Non-pigmented ciliary epithelial cell (primary cell): ENCODE measurements at regions not wholly inside any gene's neighbourhood (a gene's known extent, or its start where the extent isn't known, plus 50 kb on each side); places are given as distances from the start of the nearest gene placed in this dataset.
"Not testable (repeated sequence)": the region's sequence is repeated elsewhere in the genome, so short reads cannot be mapped to it uniquely, and the experiment has no call there.

Experiments used
- DNase-seq: peaks from one replicate; pipeline ENCODE4 v3.0.0-alpha.2; 2010; ENCODE audit warnings: low read depth

DNA sequence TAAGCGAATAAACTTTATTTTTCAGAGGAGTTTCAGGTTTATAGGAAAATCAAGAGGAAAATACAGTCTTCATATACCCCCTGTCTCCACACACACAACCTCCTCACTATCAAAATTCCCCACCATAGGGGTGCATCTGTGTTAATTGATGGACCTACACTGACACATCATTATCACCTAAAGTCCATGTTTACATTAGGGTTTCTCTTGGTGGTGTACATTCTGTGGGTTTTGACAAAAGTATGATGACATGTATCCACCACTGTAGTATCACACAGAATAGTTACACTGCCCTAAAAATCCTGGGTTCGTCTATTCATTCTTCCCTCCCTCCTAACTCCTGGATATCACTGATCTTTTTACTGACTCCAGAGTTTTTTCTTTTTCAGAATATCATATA, 654.2 kb downstream of the UQCRFS1 start:
- no peak for DNase-seq

DNA sequence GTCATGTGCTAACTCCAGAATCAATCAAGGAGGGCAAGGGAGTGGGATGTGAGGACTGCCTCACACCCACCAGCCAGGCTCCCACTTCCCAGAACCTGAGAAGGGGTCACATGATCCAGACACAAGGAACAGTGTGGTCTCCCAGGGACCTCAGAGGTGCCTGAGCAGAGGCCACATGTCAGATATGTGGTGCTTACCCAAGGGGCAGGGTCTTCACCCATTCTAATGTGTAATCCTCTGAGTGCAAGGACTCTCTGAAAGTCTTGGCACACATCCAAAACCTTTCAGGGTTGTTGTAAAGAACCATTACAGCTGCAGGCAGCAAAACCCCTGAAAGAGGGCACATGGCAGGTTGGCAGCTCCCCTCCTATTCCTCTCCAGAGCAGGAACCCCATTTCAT, 656.6 kb downstream of the UQCRFS1 start:
- DNase-seq, result no peak

DNA sequence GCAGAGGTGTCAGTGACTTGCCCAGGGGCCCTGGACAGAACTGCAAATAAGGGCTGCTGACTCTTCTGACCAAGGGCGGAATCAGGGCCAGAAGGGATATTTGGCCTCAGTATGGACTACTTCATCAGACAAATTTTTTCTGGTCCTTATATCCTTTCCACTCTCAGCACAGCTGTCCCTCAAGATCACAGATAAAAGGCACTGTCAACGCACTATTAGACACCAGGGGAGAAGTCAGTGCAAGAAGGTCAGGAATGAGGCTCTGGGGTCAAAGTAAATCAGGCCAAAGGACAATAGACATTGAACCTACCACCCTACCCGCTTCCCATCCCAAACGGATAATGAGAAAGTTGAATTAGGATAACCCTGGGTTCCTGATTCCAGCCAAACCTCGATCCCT, 657.6 kb downstream of the UQCRFS1 start:
- DNase-seq, result no peak

DNA sequence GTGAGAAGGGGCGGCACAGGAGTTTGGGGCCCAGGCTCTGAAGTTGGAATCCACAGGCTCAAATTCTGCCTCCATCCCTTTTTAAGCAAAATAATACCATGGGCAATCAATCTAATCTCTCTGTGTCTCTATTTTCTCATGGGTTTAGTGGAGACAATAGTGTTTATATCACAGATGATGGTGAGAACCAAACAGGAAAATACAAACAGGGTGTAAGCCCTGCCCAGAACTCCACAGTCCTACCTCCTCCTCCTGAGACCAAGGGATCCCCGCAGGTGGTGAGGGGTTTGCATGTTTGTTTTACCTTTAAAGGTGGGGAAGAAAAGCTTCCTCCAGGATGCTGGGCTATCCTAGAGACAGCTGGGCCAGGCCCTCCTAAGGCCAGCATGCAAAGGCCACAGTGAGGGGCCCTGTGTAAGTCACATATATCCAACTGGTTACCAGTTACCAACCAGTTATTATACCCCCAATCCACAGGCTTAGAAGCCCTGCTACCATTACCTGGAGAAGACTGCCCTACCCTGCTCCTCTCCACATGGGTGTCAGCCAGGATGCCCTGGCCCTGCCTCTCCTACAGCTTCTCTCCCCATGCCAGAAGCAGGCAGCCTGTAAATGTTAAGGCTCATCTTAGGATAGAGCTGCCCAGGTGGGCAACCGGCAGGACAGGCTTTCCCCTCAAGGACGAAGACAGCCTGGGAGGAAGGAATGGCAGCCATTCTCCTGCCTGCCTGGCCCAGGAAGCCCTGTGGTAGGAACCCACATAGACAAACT, 658.4 kb downstream of the UQCRFS1 start:
- DNase-seq, result no peak

DNA sequence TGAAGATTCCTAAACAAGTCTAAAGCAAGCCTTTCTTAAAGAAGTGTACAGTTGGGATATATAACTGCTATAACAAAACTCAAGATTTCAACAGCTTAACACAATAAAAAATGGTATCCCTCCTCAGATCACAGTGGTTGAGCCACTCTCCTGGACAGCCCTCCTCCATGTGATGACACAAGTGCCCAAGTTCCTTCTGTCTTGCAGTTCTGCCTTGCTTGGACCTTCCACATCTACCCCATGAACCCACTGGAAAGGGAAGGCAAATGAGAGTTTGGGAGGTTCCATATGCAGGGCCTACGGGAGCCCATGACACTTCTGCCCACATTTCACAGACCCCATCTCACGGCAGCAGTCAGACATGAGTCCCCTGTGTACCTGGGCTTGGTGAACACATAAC, 659.2 kb downstream of the UQCRFS1 start:
- DNase-seq, result no peak

DNA sequence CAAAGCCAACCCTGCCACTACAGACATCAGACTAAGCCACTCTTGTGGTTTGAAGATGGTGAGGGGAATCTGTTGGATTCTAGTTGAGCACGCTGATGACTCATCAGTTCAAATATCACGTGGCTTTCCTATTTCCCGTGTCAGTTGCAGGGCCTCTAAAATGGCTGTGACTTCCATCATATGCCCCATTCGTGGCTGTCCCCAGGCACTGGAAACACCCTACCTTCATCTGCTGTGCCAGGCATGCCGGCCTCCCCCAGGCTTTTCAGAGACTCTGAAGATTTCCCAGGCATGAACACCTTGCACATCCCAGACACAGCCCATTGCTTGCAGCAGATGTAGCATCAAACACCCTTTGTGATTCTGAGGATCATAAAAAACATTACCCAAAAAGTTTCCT, 659.9 kb downstream of the UQCRFS1 start:
- DNase-seq, result no peak

DNA sequence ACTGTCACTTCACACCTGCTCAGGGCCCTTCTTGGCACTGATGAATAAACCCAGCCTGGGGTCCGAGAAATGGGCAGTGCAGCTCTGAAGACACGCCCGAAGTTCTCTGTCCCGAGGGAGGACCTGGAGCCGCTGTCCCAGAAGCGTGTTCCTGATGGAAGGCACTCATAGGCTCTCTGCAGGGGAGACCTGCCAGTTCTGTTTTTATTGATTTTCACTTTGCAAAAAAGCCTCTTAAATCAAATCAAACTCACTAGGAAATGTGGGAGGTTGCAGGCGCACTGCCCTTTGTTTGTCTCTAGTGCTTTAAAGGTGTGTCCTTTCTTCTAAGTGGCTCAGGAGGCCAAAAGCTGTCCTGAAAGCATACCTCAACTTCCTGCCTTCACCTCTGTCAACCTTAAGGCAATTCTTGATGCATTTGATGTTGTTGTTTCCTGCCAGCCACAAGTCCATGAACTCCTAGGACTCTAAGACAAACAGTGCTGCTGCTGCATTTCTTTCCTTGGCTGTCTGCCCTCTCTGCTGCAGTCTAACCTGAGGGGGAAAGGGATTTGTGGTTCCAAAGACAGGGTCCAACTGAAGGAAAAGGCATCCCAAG, 663.2 kb downstream of the UQCRFS1 start:
- DNase-seq, result no peak

DNA sequence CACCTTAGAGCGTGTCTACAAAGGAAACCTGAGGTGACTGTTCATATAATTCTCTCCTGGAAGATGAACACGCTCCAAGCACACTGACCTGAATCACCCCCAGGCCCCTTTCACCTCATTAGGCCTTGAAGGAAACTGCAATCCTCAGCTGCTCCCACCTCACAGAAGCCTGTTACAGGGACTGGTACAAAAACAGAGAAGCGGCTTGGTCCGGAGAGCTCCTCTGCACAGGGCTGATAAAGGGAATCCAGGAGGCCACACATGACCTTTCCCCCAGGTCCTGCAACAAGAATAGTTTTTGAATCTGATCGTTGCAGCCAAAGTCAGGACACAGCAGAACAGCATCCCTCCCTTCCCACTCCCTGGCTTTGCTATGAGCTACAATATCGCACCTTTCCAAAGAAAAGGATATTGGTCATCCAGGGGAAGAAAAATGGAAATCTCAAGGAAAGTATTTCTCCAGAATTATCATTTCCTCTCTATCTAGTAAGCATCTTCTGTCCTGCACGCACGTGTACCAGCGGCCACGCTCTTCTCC, 666.7 kb downstream of the UQCRFS1 start:
- DNase-seq, result no peak

DNA sequence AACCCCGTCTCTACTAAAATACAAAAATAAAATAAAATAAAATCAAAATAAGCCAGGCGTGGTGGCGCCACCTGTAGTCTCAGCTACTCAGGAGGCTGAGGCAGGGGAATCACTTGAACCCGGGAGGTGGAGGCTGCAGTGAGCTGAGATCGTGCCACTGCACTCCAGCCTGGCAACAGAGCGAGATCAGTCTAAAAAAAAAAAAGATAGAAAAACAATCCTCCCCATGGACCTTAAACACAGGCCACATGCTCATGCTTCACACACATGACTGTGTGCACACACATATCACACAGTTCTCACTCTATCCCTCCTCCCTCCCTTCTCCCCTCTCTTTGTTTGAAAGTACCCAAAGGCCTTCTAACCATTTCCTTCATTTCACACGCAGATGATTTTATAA, 667.6 kb downstream of the UQCRFS1 start:
- DNase-seq, result not testable (repeated sequence)

DNA sequence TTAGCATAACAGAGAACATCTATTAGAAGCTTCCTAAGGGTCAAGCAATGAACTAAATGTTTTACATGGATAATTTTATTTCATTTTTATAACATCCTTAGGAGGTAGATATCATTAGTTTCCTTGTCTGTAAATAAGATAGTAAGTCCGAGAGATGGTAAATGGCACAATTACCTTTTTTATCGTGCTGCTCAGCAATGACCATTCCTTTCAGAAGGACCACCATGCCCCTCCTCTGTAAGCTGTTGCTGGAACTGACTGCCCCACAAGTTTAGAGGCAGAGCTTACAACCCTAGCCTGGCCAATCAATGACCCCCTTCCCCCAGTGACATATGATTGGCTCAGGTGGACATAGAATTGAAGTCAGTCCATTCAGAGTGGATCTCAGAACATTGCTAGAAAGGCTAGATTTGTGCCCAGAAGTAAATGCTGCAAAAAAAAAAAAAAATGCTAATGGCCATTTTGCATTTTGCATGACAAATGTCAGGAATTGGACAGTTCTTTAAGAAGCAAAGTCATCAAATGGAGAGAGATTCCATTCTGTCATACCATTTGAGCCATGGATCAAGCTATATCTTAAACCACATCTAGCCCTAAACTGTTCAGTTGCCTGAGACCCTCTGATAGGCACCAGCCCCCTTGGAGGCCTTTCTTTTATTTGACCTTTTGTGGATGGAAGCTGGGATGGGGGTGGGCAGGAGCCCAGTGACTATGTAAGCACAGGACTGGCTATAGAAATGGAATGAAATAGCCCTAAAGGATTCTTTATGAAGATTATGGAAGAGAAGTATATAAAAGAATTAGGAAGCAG, 668.3 kb downstream of the UQCRFS1 start:
- DNase-seq, result no peak

DNA sequence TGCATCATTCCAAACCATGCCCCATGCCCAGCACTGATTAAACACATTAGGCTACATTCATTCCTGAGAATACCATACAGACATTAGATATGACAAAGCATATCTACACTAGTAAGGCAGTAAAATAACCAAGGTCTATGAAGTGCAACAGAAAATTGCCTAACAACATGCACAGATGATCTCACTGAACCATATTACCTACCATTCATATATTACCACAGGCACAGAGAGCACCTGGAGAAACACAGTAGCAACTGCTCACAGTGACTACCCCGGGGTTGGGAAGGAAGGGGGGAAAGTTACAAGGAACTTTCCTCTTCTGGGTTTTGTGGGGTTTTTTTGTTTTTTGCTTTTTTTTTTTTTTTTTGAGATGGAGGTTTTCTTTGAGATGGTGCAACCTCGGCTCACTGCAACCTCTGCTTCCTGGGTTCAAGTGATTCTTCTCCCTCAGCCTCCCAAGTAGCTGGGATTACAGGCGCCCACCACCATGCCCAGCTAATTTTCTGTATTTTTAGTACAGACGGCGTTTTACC, 669.6 kb downstream of the UQCRFS1 start:
- DNase-seq, result no peak

DNA sequence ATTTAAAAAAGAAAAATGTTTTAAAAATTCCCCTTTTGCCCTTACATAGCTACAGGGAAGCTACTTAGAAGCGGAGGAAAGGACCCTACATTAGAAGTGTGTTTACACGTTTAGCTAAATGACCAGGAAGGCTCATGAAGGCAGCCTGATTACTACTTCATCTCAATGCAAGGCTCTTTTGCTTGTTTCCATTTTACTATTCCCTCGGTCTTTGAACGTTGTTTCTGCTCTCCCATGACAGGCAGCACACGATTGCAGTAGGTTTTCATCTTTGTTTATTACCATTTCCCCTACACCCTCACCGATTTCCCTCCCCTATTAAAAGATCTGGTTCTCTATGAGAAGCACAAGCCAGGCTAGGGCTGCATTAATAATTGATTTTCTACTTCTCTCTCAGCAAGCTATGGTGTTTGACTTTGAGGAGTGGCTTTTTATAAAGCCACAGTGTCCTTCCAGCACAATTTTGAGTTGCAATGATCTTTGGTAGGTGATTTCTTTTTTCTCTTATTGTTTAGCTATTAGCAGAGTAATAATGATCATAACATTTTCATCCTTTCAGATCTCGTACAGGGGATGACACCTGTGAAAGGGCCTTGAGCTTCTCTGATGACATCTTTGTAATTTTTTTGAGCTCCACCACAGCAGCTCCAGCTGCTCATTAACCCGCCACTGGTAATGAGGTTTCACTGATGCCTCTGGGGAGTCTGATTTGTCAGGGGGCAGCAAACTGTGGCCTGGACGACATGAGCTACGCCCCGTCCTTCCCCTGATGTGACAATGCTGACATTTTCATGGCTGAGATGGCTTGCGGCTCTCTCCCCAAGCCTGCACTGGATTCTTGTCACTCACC, 670.3 kb downstream of the UQCRFS1 start:
- no peak for DNase-seq

DNA sequence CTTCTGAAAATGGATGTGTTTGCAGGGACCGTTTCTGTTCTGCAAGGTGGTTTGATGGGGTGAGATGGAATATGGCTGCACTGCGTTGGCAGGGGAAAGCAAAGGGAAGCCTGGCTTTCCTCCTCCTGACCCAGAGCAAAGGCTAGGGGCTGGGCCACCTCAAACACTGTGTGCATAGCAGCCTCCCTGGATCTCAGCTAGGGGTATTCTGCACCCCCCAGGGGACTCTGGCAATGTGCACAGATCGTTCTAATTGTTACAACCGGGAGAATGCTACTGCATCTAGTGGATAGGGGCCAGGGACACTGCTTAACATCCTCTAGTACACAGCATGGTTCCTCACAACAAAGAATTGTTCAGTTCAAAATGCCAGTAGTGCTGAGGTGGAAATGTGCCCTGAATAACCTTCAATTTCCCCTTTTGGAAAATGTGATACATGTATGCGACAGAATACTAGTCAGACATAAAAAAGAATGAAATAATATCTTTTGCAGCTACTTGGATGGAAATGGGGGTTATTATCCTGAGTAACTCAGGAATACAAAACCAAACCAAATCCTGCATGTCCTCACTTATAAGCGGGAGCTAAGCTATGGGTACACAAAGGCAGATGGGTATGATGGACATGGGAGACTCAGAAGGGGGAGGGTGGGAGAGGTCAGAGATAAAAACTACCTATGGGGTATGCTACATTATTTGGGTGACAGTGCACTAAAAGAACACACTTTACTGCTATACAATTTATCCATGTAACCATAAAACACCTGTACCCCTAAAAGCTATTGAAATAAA, 671.2 kb downstream of the UQCRFS1 start:
- no peak for DNase-seq

DNA sequence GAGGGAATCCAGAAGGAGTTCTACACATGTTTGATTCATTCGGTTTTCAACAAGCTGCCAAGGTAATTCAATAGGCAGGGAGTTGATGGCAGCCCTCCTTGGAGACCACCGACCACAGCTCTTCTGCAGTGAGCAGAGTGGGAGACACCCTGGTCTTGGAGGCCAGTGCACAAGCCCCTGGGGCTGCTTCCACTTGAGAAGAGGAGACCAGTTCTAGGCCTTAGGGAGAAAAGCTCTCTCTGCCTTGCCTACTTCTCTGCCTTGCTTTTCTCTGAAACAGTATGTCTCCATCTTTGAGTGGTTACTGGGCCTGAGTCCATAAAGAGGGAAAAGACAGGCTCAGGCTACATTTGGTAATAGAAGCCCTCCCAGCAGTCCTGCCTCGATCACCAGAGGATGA, 671.9 kb downstream of the UQCRFS1 start:
- no peak for DNase-seq

DNA sequence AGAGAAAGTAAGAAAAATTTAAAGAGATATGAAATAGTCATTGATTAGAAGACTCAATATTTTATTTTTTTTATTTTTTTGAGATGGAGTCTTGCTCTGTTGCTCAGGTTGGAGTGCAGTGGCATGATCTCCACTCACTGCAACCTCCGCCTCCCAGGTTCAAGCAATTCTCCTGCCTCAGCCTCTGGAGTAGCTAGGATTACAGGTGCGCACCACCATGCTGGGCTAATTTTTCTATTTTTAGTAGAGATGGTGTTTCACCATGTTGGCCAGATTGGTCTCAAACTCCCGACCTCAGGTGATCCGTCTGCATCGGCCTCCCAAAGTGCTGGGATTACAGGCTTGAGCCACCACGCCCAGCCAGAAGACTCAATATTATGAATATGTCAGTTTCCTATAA, 672.6 kb downstream of the UQCRFS1 start:
- DNase-seq, result not testable (repeated sequence)

DNA sequence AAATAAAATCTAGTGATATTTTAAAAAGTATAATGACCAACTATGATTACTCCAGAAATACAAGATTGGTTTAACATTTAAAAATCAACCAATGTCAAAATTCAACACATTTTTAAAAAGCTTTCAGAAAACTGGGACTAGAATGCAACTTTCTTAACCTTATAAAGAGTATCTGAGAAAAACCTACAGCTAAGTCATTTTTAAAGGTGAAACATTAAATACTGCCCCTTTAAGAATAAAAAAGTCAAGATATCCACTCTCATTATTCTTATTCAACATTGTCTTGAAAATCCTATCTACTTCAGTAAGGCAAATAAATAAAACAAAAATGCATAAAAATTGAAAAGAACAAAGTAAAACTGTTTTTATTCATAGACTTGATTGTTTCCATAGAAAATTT, 673.2 kb downstream of the UQCRFS1 start:
- DNase-seq, result no peak

DNA sequence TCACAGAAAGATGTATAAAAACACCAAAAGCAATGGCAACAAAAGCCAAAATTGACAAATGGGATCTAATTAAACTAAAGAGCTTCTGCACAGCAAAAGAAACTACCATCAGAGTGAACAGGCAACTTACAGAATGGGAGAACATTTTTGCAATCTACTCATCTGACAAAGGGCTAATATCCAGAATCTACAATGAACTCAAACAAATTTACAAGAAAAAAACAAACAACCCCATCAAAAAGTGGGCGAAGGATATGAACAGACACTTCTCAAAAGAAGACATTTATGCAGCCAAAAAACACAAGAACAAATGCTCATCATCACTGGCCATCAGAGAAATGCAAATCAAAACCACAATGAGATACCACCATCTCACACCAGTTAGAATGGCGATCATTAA, 674.4 kb downstream of the UQCRFS1 start:
- not testable (repeated sequence) for DNase-seq

DNA sequence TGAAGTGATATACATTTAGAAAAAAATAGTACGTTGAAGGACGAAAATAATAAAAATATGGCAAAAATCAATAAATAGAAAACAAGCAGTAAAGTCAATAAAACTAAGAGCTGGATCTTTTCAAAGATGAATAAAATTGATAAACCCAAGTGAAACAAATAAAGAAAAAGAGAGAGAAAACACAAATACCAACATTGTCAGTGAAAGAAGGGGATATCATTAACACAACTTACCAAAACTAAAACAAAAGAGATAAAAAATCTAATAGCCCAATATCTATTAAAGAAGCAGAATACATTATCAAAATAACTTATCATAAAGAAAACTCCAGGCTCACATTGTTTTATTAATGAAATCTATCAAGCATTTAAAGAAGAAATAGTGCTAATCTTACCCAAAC, 675.1 kb downstream of the UQCRFS1 start:
- no peak for DNase-seq

DNA sequence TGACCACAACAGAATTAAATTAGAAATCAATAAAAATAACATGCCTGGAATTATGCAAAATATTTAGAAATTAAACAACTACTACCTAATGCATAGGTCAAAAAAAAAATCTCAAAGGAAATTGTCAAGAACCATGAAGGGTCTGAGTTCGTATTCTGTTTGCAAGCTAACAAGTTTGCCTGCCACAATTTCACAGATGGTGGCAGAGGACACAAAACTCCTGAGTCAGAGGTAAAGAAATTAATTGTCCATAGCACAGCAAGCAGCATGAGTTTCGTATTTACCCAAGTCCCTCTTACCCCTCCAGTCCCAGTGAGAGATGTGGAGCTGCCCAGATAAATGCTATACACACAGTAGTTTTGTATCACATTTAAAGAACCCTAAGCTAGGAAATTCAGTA, 675.9 kb downstream of the UQCRFS1 start:
- DNase-seq, result no peak

DNA sequence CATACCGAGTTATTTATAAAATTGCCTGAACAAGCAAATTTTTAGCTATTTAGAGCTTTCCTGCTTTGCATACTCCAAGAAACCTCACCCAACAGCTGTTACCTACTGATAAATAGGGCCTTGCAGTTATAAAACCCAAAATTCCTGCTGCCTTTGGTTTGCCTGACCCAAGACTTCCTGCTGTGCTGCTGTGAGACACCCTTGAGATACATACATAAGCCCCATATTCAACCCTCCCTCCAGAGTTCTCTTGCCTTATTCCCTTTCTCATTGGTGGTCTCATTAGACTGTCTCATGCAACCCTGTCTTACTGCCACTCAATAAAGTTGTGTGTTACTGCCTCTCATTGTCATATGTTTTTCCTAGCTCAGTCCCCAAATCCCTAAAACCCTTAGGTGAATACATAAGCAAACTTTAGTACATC, 677.6 kb downstream of the UQCRFS1 start:
- DNase-seq, result no peak
